NB4 (cell line): ENCODE measurements at regions not wholly inside any gene's neighbourhood (a gene's known extent, or its start where the extent isn't known, plus 50 kb on each side); places are given as distances from the start of the nearest gene placed in this dataset.

Experiments
- DNase-seq: peaks from one replicate; pipeline ENCODE4 v3.0.0; 2010; ENCODE audit warnings: low read depth
- H3K4me3 ChIP-seq: one replicate; pipeline ENCODE4 v1.5.1; 2011; ENCODE audit warnings: mild to moderate bottlenecking, low read depth, low read length, moderate library complexity
- MYC ChIP-seq: IDR thresholded peaks from 2 replicates; pipeline ENCODE4 v1.6.1; 2011; ENCODE audit warnings: low read depth, low read length
- POLR2A ChIP-seq: IDR thresholded peaks from 2 replicates; pipeline ENCODE4 v1.6.1; 2011; ENCODE audit warnings: mild to moderate bottlenecking; ENCODE audit not compliant: insufficient read length; ENCODE audit errors: extremely low read depth
- TF ChIP-seq, protein P1 (sequence below): IDR thresholded peaks from 2 replicates; pipeline ENCODE4 v1.6.1; 2011; ENCODE audit warnings: low read depth, low read length
- TF ChIP-seq, protein P2 (sequence below): IDR thresholded peaks from one replicate; pipeline ENCODE4 v1.5.1; 2012; ENCODE audit warnings: low read depth, low read length

DNA sequence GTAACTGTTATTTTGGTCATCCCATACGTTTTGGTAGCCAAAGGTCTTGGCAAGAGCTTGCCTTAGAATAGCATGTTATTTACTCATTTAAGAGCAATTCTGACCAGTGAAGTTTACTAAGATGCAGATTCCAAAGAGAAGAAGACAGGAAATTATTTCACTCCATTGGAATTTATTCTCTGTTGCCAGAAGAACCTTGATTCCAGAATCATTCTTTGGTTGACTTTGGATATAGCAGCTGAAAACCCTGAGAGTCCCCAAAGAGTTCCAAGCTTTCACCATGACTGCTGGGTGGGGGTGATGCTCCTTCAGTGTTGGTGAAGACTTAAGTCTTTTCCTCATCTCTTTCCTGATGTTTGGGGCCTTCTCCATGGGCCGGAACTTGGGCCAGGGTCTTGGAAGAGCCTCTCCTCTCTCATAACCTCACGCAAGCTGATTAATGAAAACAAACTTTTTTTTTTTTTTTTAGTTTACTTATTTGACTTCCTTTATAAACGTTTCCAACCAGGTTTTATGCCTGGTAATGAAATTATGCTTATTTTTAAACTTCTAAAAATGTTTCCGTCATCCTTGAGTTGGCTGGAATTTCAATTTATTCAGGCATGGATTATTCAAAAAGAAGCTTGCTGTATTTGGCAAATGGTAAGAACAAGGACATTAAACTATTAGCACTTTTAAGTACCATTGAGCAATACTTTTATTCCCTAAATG lies 192.0 kb downstream of the MTX2 start:
- TF ChIP-seq, protein P1, sequence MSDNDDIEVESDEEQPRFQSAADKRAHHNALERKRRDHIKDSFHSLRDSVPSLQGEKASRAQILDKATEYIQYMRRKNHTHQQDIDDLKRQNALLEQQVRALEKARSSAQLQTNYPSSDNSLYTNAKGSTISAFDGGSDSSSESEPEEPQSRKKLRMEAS, result no peak
- TF ChIP-seq, protein P2, sequence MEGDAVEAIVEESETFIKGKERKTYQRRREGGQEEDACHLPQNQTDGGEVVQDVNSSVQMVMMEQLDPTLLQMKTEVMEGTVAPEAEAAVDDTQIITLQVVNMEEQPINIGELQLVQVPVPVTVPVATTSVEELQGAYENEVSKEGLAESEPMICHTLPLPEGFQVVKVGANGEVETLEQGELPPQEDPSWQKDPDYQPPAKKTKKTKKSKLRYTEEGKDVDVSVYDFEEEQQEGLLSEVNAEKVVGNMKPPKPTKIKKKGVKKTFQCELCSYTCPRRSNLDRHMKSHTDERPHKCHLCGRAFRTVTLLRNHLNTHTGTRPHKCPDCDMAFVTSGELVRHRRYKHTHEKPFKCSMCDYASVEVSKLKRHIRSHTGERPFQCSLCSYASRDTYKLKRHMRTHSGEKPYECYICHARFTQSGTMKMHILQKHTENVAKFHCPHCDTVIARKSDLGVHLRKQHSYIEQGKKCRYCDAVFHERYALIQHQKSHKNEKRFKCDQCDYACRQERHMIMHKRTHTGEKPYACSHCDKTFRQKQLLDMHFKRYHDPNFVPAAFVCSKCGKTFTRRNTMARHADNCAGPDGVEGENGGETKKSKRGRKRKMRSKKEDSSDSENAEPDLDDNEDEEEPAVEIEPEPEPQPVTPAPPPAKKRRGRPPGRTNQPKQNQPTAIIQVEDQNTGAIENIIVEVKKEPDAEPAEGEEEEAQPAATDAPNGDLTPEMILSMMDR, result no peak
- TF ChIP-seq POLR2A (no peak), MYC (no peak)
- no peak for DNase-seq
- no peak overlapping the region for H3K4me3 ChIP-seq

DNA sequence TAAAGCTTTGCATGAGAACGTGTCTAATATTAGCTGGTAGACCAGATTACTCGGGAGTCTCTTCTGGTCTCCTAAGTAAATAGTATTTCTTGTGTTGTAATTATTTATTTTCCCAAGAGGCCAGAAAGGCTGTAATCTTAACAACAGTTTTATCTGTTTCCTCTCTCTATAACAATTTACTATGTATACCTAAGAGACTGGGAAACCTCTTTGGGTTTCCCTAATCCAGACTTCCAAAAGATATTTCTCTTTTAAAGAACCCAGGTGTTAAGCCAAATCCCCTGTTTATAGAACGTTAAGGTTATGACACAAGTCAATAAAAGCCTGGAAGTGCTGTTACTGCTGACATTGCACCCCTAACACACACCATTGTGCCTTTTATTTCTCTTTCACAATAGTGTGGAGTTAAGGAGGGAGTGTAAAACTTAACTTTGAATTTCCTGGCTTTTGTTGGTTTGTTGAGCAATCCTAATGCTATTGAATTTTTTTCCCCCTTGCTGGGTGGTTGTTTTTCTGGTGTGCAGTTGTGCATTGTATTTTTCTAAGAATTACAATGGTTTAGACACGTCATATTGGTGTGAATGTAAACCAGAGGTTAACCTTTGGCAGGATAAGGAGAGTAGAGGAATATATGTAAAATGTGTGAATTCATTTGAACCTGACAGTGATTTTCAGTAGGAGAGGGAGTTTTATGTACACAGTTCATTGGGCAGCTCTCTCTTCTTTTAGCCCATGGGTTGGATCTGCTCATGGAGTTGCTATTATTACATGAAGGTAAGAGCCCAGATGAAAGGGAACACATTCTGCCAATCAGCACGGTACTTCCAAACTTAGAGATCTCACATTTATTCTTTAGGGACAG lies 192.8 kb downstream of the MTX2 start:
- H3K4me3 ChIP-seq, result no peak overlapping the region
- DNase-seq, result peak; percentile 56

DNA sequence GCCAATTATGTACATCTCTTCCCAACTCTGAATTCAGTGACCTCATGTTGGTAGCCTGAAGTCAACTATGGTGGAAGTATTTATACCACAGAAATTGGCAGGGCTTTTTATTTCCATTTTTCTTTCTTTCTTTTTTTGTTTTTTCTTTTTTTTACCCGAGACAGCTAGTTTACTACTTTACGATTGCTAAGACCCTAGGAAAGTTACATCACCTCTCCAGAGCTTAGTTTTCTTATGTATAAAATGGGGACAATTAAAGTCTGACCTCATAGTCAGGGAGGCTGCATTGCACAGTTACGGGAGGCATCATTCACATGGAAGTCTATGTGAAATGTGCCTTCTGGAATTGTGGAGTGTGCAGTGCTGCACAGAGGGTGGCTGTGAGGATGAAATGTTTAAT lies 194.3 kb downstream of the MTX2 start:
- TF ChIP-seq, protein P1, result no peak
- TF ChIP-seq POLR2A (no peak), MYC (no peak)
- TF ChIP-seq, protein P2, result no peak
- DNase-seq, result no peak
- H3K4me3 ChIP-seq, result no peak overlapping the region

More for the DNA sequence above, 192.8 kb downstream of the MTX2 start:
- TF ChIP-seq MYC (no peak), POLR2A (no peak)
- TF ChIP-seq, protein P2, result no peak
- TF ChIP-seq, protein P1, result no peak

DNA sequence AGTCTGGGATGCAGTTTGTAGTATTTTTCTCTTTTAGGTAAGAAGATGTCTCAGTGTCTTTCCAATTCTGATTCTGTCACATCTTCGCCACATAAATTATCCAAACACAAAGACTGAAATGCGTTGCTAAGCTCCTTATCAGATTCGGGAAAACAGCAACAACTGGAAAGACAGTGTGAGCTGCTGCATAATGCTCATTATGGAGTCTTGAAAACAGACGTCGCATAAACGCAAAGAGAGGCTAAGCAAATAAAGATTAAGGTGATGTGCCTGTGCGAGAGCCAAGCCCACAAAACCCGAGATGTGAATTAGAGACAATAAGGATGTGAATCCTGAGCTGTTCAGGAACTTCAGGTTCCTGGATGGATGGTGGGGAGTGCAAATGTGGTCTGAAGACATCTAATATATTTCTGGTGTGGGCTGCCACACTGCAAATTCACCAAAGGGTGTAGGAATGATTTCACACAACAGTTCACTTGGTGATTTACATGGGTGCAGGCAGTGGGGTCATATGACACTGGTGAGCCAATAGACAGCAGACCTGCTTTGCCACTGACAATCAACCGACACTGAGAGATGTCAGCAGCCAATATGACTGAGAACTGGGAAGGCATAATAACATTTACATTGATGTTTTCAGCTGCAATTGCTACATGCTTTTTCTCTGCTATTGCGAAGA lies 195.8 kb downstream of the MTX2 start:
- H3K4me3 ChIP-seq, result no peak overlapping the region
- TF ChIP-seq POLR2A (no peak), MYC (no peak)
- TF ChIP-seq, protein P2, result no peak
- TF ChIP-seq, protein P1, result no peak
- DNase-seq, result no peak

DNA sequence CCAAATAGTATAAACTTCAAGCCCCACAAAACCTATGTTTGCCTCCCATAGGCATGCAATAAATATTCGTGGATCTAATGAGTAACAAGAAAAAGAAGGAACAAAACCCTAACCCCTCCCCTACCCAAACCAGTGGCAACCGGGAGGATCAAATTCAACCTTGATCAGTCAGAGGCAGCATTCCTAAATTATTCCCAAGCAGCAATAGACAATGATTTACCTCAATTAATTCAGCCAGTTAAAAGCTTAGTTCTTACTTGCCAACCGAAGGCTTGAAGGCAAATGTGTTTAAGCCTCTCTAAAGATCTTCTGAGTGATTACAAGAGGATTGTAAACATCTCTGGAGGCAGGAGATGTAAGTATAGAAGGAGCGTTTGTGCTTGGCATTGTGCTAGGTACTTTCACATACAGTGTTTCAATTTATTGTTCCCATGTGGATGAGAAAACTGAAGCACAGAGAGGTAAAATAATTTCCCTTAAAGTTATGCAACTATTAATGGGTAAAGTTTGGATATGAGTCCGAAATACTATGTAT lies 197.7 kb downstream of the MTX2 start:
- DNase-seq, result no peak
- TF ChIP-seq POLR2A (no peak), MYC (no peak)
- TF ChIP-seq, protein P1, result no peak
- TF ChIP-seq, protein P2, result no peak
- no peak overlapping the region for H3K4me3 ChIP-seq
